Psoas muscle (tissue), 7 donors: ENCODE measurements at regions not wholly inside any gene's neighbourhood (a gene's known extent, or its start where the extent isn't known, plus 50 kb on each side); places are given as distances from the start of the nearest gene placed in this dataset.

ENCODE experiments used
- ATAC-seq, 4 donors: fragments of 200-7000 bp; cut with Tn5 transposase; one replicate each; pipeline ENCODE4 v1.9.1; 2020; ENCODE audit warnings: moderate library complexity in 3 of 4, mild to moderate bottlenecking in 2 of 4
- DNase-seq, 2 donors: peaks; one replicate each; pipeline ENCODE4 v3.0.0-alpha.2; 2020
- H3K27ac ChIP-seq: fragments of 200-600 bp; one replicate; pipeline ENCODE4 v1.8.0; 2022
- H3K27me3 ChIP-seq, 3 donors: fragments of 200-600 bp in 1 of 3; one replicate each; pipeline versions ENCODE4 v1.6.1 to v1.8.0; 2013 to 2022; ENCODE audit warnings: low read length in 2 of 3, mild to moderate bottlenecking in 2 of 3, moderate library complexity in 1 of 3; ENCODE audit not compliant: insufficient read depth in 3 of 3
- H3K36me3 ChIP-seq, 2 donors: fragments of 200-600 bp in 1 of 2; one replicate each; pipeline versions ENCODE4 v1.6.1 to v1.8.0; 2013 to 2022; ENCODE audit warnings: low read depth in 1 of 2, mild to moderate bottlenecking in 1 of 2, moderate library complexity in 1 of 2; ENCODE audit not compliant: insufficient read depth in 1 of 2
- H3K4me1 ChIP-seq: fragments of 200-600 bp; one replicate; pipeline ENCODE4 v1.8.0; 2022
- H3K4me3 ChIP-seq: fragments of 200-600 bp; one replicate; pipeline ENCODE4 v1.8.0; 2022; ENCODE audit warnings: mild to moderate bottlenecking
- H3K9me3 ChIP-seq: fragments of 200-600 bp; one replicate; pipeline ENCODE4 v1.8.0; 2022
- WGBS, 3 donors: extraction: QIAGEN DNeasy Blood & Tissue Kit; methylation state at CpG; one replicate each; pipeline versions ENCODE4 v1.1.6 to v1.1.7; 2013; 5-methylcytosine and 5-hydroxymethylcytosine counted together
- intact Hi-C, 2 donors: fragments of 100-400 bp; cut with DNase I; formaldehyde crosslinking; loops; one replicate each; pipeline versions ENCODE4 v1.11.0 to v1.14.2; 2022
- TF ChIP-seq, protein P1 (sequence below): fragments of 200-600 bp; IDR thresholded peaks from one replicate; pipeline ENCODE4 v1.8.0; 2022; ENCODE audit warnings: antibody characterized with exemption
- donor health status: healthy with polysubstance abuse.
- donor health status: DM: no; HTN: no; CAD: no; lungs with moderate emphysema.
- donor health status: Bipolar disorder and iron deficiency.
- donor health status: healthy.
- donor health status: DM: yes; HTN: yes; CAD: no.
- donor health status: DM: no; HTN: no; CAD: no.
- donor health status: DM: yes; HTN: yes; CAD: no.

GRCh38 chr4:27928761-27929540 is 1068.3 kb downstream of the STIM2 start:
- WGBS, 3 donors, result 38 to 49% (median 46%) methylated on average over 4 of the region's 4 CpGs
- H3K4me3 ChIP-seq, result no peak overlapping the region
- no peaks in the 10 kb centered on the region for H3K4me1 ChIP-seq
- no peaks in the 10 kb centered on the region for H3K36me3 ChIP-seq
- no peaks in the 10 kb centered on the region for H3K27me3 ChIP-seq
- DNase-seq (no peak), ATAC-seq (no peak)
- TF ChIP-seq, protein P1, sequence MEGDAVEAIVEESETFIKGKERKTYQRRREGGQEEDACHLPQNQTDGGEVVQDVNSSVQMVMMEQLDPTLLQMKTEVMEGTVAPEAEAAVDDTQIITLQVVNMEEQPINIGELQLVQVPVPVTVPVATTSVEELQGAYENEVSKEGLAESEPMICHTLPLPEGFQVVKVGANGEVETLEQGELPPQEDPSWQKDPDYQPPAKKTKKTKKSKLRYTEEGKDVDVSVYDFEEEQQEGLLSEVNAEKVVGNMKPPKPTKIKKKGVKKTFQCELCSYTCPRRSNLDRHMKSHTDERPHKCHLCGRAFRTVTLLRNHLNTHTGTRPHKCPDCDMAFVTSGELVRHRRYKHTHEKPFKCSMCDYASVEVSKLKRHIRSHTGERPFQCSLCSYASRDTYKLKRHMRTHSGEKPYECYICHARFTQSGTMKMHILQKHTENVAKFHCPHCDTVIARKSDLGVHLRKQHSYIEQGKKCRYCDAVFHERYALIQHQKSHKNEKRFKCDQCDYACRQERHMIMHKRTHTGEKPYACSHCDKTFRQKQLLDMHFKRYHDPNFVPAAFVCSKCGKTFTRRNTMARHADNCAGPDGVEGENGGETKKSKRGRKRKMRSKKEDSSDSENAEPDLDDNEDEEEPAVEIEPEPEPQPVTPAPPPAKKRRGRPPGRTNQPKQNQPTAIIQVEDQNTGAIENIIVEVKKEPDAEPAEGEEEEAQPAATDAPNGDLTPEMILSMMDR, result no peak
- H3K9me3 ChIP-seq, result no peaks in the 10 kb centered on the region
- intact Hi-C loops, result no loop called here
- H3K27ac ChIP-seq, result no peak overlapping the region

DNA sequence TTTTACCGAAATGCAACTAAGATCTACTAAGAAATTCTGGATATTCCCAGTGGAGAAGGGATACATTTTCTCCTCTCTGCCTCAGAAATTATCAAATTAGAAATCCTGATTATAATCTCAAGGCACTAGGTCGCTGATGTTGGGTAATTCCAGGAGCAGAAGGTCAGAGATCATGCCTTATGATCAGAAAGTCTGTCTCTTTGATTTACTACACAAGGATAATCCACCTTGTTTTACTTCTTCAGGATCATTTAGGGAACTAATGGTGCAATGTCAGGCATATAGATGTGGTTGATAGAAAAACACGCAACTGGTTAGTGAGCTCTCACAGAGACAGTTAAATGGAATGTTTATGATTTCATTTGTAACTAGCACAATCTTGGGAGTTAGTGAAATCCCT is 1069.7 kb downstream of the STIM2 start:
- Histone ChIP-seq H3K4me3 (no peak overlapping the region), H3K9me3 (no peaks in the 10 kb centered on the region), H3K27ac (no peak overlapping the region), H3K4me1 (no peaks in the 10 kb centered on the region), H3K36me3 (no peaks in the 10 kb centered on the region), H3K27me3 (no peaks in the 10 kb centered on the region)
- no peak for DNase-seq
- TF ChIP-seq, protein P1, result no peak
- WGBS, 3 donors, result 60 to 71% (median 68%) methylated on average over 3 of the region's 3 CpGs
- ATAC-seq, result no peak
- intact Hi-C loops, result no loop called here

GRCh38 chr4:27930976-27931375 is 1070.3 kb downstream of the STIM2 start:
- ATAC-seq (no peak), DNase-seq (no peak)
- Histone ChIP-seq H3K36me3 (no peaks in the 10 kb centered on the region), H3K4me1 (no peaks in the 10 kb centered on the region), H3K27me3 (no peaks in the 10 kb centered on the region), H3K27ac (no peak overlapping the region), H3K4me3 (no peak overlapping the region), H3K9me3 (no peaks in the 10 kb centered on the region)
- intact Hi-C loops, result no loop called here
- WGBS, 3 donors, result 92 to 100% (median 93%) methylated on average over 1 of the region's 1 CpG
- TF ChIP-seq, protein P1, result no peak

DNA sequence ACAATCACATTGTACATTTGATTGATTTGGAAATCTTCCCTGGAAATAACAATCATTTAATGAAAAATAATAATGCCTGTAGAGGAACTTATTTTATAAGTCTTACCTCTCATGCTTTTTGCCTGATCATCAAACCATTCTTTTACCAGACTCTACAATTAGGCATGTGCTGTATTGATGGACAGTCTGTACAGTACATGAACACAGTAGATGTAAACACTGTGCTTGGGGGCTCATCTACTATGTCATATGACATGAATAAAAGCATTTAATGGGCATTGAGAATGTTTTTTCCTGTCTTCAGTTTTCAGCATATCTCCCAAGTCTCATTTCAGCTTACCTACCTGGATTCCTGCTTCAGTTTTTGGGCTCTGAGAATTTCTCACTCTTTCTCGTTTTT is 1070.9 kb downstream of the STIM2 start:
- Histone ChIP-seq H3K36me3 (no peaks in the 10 kb centered on the region), H3K27me3 (no peaks in the 10 kb centered on the region), H3K9me3 (no peaks in the 10 kb centered on the region), H3K4me3 (no peak overlapping the region), H3K4me1 (no peaks in the 10 kb centered on the region), H3K27ac (no peak overlapping the region)
- DNase-seq, result no peak
- ATAC-seq, result no peak
- TF ChIP-seq, protein P1, result no peak
- intact Hi-C loops, result no loop called here
- 61 to 76% (median 66%) methylated on average over 1 of the region's 1 CpG for WGBS, 3 donors

- Histone ChIP-seq H3K27ac (no peak overlapping the region), H3K27me3 (no peaks in the 10 kb centered on the region), H3K9me3 (no peaks in the 10 kb centered on the region), H3K4me3 (no peak overlapping the region), H3K36me3 (no peaks in the 10 kb centered on the region), H3K4me1 (no peaks in the 10 kb centered on the region)
- TF ChIP-seq, protein P1, result no peak
- 57 to 67% (median 57%) methylated on average over 1 of the region's 1 CpG for WGBS, 3 donors
- intact Hi-C loops, result no loop called here
- DNase-seq (no peak), ATAC-seq (no peak)
Measured at GRCh38 chr4:27934871-27935270, 1074.2 kb downstream of the STIM2 start.
